HL-60 (cell line): ENCODE measurements at regions not wholly inside any gene's neighbourhood (a gene's known extent, or its start where the extent isn't known, plus 50 kb on each side); places are given as distances from the start of the nearest gene placed in this dataset.

Experiments
- GABPA ChIP-seq: IDR thresholded peaks from 2 replicates; pipeline ENCODE4 v1.6.1; 2012; ENCODE audit warnings: low read depth
- POLR2AphosphoS5 ChIP-seq: IDR thresholded peaks from 2 replicates; pipeline ENCODE4 v1.6.1; 2012; ENCODE audit warnings: low read depth
- SPI1 ChIP-seq: IDR thresholded peaks from 2 replicates; pipeline ENCODE4 v1.6.1; 2012; ENCODE audit warnings: low read depth, mild to moderate bottlenecking, borderline replicate concordance
- TF ChIP-seq, protein P1 (sequence below): IDR thresholded peaks from one replicate; pipeline ENCODE4 v1.5.1; 2011; ENCODE audit warnings: low read length, control low read depth, inconsistent platforms; ENCODE audit not compliant: insufficient read depth
- TF ChIP-seq, protein P2 (sequence below): IDR thresholded peaks from 2 replicates; pipeline ENCODE4 v1.6.1; 2012; ENCODE audit warnings: low read depth; ENCODE audit not compliant: insufficient replicate concordance

DNA sequence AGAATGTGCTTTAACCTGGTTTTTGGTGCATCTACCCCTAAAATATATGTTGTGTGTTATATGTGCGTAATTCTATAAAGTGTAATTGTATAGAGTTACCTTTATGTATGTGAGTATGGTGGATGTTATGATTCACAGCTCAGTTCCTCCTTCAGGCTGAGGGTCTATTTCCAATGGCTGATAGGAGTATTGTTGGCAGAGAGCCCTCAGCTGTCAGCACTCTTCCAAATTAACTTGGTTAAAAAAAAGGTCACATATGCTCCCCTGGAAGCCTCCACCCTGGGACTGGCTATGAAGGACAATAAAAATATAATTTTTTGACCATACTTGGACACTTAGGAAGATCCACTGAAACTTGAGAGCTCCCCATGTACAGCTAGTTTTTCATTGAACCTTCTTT is 250.4 kb upstream of the CDH12 start:
- TF ChIP-seq, protein P1, sequence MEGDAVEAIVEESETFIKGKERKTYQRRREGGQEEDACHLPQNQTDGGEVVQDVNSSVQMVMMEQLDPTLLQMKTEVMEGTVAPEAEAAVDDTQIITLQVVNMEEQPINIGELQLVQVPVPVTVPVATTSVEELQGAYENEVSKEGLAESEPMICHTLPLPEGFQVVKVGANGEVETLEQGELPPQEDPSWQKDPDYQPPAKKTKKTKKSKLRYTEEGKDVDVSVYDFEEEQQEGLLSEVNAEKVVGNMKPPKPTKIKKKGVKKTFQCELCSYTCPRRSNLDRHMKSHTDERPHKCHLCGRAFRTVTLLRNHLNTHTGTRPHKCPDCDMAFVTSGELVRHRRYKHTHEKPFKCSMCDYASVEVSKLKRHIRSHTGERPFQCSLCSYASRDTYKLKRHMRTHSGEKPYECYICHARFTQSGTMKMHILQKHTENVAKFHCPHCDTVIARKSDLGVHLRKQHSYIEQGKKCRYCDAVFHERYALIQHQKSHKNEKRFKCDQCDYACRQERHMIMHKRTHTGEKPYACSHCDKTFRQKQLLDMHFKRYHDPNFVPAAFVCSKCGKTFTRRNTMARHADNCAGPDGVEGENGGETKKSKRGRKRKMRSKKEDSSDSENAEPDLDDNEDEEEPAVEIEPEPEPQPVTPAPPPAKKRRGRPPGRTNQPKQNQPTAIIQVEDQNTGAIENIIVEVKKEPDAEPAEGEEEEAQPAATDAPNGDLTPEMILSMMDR = no peak
- TF ChIP-seq POLR2AphosphoS5 (no peak), SPI1 (no peak), GABPA (no peak)
- TF ChIP-seq, protein P2, sequence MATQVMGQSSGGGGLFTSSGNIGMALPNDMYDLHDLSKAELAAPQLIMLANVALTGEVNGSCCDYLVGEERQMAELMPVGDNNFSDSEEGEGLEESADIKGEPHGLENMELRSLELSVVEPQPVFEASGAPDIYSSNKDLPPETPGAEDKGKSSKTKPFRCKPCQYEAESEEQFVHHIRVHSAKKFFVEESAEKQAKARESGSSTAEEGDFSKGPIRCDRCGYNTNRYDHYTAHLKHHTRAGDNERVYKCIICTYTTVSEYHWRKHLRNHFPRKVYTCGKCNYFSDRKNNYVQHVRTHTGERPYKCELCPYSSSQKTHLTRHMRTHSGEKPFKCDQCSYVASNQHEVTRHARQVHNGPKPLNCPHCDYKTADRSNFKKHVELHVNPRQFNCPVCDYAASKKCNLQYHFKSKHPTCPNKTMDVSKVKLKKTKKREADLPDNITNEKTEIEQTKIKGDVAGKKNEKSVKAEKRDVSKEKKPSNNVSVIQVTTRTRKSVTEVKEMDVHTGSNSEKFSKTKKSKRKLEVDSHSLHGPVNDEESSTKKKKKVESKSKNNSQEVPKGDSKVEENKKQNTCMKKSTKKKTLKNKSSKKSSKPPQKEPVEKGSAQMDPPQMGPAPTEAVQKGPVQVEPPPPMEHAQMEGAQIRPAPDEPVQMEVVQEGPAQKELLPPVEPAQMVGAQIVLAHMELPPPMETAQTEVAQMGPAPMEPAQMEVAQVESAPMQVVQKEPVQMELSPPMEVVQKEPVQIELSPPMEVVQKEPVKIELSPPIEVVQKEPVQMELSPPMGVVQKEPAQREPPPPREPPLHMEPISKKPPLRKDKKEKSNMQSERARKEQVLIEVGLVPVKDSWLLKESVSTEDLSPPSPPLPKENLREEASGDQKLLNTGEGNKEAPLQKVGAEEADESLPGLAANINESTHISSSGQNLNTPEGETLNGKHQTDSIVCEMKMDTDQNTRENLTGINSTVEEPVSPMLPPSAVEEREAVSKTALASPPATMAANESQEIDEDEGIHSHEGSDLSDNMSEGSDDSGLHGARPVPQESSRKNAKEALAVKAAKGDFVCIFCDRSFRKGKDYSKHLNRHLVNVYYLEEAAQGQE = no peak
